SK-N-SH treated with all-trans-retinoic acid at 6 μM for 48 hours (cell line): ENCODE measurements at regions not wholly inside any gene's neighbourhood (a gene's known extent, or its start where the extent isn't known, plus 50 kb on each side); places are given as distances from the start of the nearest gene placed in this dataset.

Experiments
- CSRNP3 ChIP-seq: fragments of 250-450 bp; sonication (Bioruptor Pico); IDR thresholded peaks from 2 replicates; pipeline ENCODE4 v1.5.1; 2021; ENCODE audit warnings: mild to moderate bottlenecking, moderate library complexity
- ISL1 ChIP-seq: fragments of 250-450 bp; sonication (Bioruptor Pico); IDR thresholded peaks from 2 replicates; pipeline ENCODE4 v2.1.2; 2022; ENCODE audit warnings: mild to moderate bottlenecking, moderate library complexity
- ZC3H10 ChIP-seq: fragments of 250-450 bp; sonication (Bioruptor Pico); IDR thresholded peaks from 2 replicates; pipeline ENCODE4 v1.5.1; 2021; ENCODE audit warnings: mild to moderate bottlenecking, moderate library complexity
- ZFP30 ChIP-seq: fragments of 450-650 bp; formaldehyde crosslinking; IDR thresholded peaks from 2 replicates; pipeline ENCODE4 v1.5.0; 2022; ENCODE audit warnings: mild to moderate bottlenecking, moderate library complexity
- ZNF70 ChIP-seq: fragments of 450-650 bp; formaldehyde crosslinking; IDR thresholded peaks from 2 replicates; pipeline ENCODE4 v1.5.0; 2020; ENCODE audit warnings: mild to moderate bottlenecking, moderate library complexity

- no peak for TF ChIP-seq ZNF70 (CRISPR knock-in tag)
- TF ChIP-seq ZC3H10 (CRISPR knock-in tag): no peak
- TF ChIP-seq ISL1: no peak
- no peak for TF ChIP-seq CSRNP3 (CRISPR knock-in tag)
- no peak for TF ChIP-seq ZFP30 (CRISPR knock-in tag)
Measured at GRCh38 chr6:106849676-106850332, 124.7 kb downstream of the CD24 start.
